CD8-positive, alpha-beta memory T cell (primary cell): ENCODE measurements at regions not wholly inside any gene's neighbourhood (a gene's known extent, or its start where the extent isn't known, plus 50 kb on each side); places are given as distances from the start of the nearest gene placed in this dataset.

Source experiments
- CTCF ChIA-PET: fragments of 350-600 bp; sonication (Branson Sonifier 250); formaldehyde crosslinking; loops from one replicate; lab custom pipeline; 2021; ENCODE audit warnings: antibody characterized with exemption; lab: Charles Lee
- POLR2A ChIA-PET: fragments of 350-600 bp; sonication (Branson Sonifier 250); formaldehyde crosslinking; loops from one replicate; lab custom pipeline; 2021; ENCODE audit warnings: antibody characterized with exemption; lab: Charles Lee
- DNase-seq, 5 donors: peaks; one replicate each; pipeline versions ENCODE4 v3.0.0 to v3.0.0-alpha.2; 2020 to 2022; ENCODE audit warnings: mixed read lengths in 1 of 5
- H3K27ac ChIP-seq: one replicate; pipeline ENCODE4 v1.7.0; 2013; ENCODE audit warnings: low read depth, mild to moderate bottlenecking, low read length, moderate library complexity
- H3K27me3 ChIP-seq: 2 replicates; pipeline ENCODE4 v1.7.0; 2013; ENCODE audit warnings: low read length, mild to moderate bottlenecking; ENCODE audit not compliant: insufficient read depth, poor library complexity, severe bottlenecking
- H3K36me3 ChIP-seq: 2 replicates; pipeline ENCODE4 v1.7.0; 2013; ENCODE audit warnings: mild to moderate bottlenecking, low read length, moderate library complexity; ENCODE audit not compliant: insufficient read depth
- H3K4me1 ChIP-seq: 2 replicates; pipeline ENCODE4 v1.7.0; 2013; ENCODE audit warnings: mild to moderate bottlenecking, low read length, moderate library complexity; ENCODE audit not compliant: insufficient read depth
- H3K4me3 ChIP-seq: 2 replicates; pipeline ENCODE4 v1.7.0; 2013; ENCODE audit warnings: mild to moderate bottlenecking, low read length
- H3K9me3 ChIP-seq: 2 replicates; pipeline ENCODE4 v1.7.0; 2013; ENCODE audit warnings: mild to moderate bottlenecking, low read length
- H3K27ac Mint-ChIP-seq, 8 donors: one replicate each; pipeline ENCODE4 v1.8.0; 2020 to 2021; ENCODE audit warnings: mixed read lengths in 8 of 8, mild to moderate bottlenecking in 6 of 8, inconsistent platforms in 3 of 8, moderate library complexity in 3 of 8
- H3K27me3 Mint-ChIP-seq, 2 donors: one replicate each; pipeline ENCODE4 v1.8.0; 2020 to 2021; ENCODE audit warnings: mixed read lengths in 2 of 2, mild to moderate bottlenecking in 1 of 2, moderate library complexity in 1 of 2
- H3K36me3 Mint-ChIP-seq, 3 donors: one replicate each; pipeline ENCODE4 v1.8.0; 2020 to 2021; ENCODE audit warnings: mixed read lengths in 3 of 3, inconsistent platforms in 1 of 3, mild to moderate bottlenecking in 1 of 3
- H3K4me1 Mint-ChIP-seq, 3 donors: one replicate each; pipeline ENCODE4 v1.8.0; 2020 to 2021; ENCODE audit warnings: mixed read lengths in 3 of 3, inconsistent platforms in 1 of 3, mild to moderate bottlenecking in 1 of 3
- H3K4me3 Mint-ChIP-seq, 7 donors: one replicate each; pipeline ENCODE4 v1.8.0; 2020 to 2021; ENCODE audit warnings: mixed read lengths in 7 of 7, mild to moderate bottlenecking in 6 of 7, moderate library complexity in 4 of 7, inconsistent platforms in 2 of 7
- H3K9me3 Mint-ChIP-seq, 5 donors: one replicate each; pipeline ENCODE4 v1.8.0; 2020 to 2022; ENCODE audit warnings: mixed read lengths in 5 of 5, mild to moderate bottlenecking in 3 of 5, moderate library complexity in 2 of 5, inconsistent platforms in 1 of 5

GRCh38 chr16:73185737-73186136 lies 137.8 kb upstream of the ZFHX3 start:
- ChIA-PET CTCF (interaction anchor here (1.0 kb wide), 1 partner anchor 13 kb away, joined by 3 read pairs; no protein-coding TSS in a partner anchor), POLR2A (no interaction called here)

DNA sequence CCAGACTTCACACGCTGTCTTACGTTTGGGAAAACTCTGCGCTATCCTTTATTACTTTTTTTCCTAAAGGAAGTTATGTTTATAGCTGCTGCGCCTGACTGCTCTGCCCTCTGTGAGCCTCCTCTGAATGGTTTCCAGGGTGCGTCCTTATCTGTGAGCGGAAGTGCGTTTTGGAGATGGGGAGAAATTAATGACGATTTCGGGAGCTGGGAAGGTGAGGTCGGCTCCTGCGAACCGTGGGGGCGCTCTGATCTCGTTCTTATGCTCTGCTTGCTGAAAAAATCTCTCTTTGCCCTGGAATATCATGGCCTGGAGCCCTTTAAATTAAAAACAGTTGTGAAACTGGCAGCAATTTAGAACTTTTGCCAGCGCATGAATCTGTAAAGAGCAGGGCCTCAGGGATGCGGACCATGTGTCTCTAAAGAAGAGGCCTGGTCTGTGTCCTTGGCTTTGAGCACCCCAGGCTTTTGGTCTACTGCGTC lies 135.7 kb upstream of the ZFHX3 start:
- POLR2A ChIA-PET = no interaction called here
- H3K27me3 Mint-ChIP-seq = peaks cover 0 to 2% of the 10 kb centered on the region in 2 donors
- peaks cover 0 to 3% (median 0%) of the 10 kb centered on the region in 5 donors for H3K9me3 Mint-ChIP-seq
- CTCF ChIA-PET = no interaction called here
- H3K36me3 Mint-ChIP-seq = no peaks in the 10 kb centered on the region
- no peaks in the 10 kb centered on the region for H3K27me3 ChIP-seq
- DNase-seq = no peak
- H3K36me3 ChIP-seq = no peaks in the 10 kb centered on the region
- H3K4me3 Mint-ChIP-seq = no peak overlapping the region
- no peaks in the 10 kb centered on the region for H3K4me1 Mint-ChIP-seq
- no peaks in the 10 kb centered on the region for H3K9me3 ChIP-seq
- no peak overlapping the region for H3K27ac Mint-ChIP-seq
- H3K4me1 ChIP-seq = no peaks in the 10 kb centered on the region
- no peak overlapping the region for H3K4me3 ChIP-seq
- H3K27ac ChIP-seq = no peak overlapping the region

More at GRCh38 chr16:73185737-73186136, 137.8 kb upstream of the ZFHX3 start:
- no peaks in the 10 kb centered on the region for H3K27me3 ChIP-seq
- no peak overlapping the region for H3K4me3 Mint-ChIP-seq
- peaks cover 0 to 3% (median 3%) of the 10 kb centered on the region in 5 donors for H3K9me3 Mint-ChIP-seq
- H3K27me3 Mint-ChIP-seq = peaks cover 0 to 2% of the 10 kb centered on the region in 2 donors
- H3K27ac ChIP-seq = no peak overlapping the region
- no peak overlapping the region for H3K4me3 ChIP-seq
- no peaks in the 10 kb centered on the region for H3K36me3 Mint-ChIP-seq
- no peaks in the 10 kb centered on the region for H3K9me3 ChIP-seq
- H3K36me3 ChIP-seq = no peaks in the 10 kb centered on the region
- no peak overlapping the region for H3K27ac Mint-ChIP-seq
- no peaks in the 10 kb centered on the region for H3K4me1 ChIP-seq
- DNase-seq = no peak
- H3K4me1 Mint-ChIP-seq = no peaks in the 10 kb centered on the region

DNA sequence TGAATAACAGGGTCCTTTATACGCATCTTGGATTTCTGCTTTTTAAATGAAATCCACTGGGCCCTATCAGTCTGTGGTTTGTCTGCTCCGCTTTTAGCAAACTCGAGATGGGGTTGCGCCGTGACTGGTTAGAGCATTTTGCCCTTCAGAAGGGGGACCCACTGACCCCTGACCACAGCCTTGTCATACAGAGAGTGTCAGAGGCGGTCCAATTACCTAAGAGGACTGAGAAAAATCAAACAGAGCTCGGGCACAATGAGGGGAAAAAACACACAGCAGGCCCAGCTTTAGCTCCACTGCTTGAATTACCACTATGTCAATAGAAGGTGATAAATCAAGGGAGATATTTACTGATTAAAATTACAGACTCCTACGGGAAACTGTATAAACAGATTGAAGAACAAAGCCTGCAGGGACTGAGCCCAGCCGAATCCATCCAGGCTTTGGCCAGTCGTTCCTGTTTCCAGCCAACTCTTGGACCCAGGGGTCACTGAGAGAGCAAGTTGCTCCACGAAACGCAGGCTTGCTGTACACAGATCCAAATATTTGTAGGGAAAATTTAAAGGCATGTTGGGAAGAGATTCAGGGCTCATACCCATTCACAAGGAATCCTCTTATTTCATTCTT lies 131.9 kb upstream of the ZFHX3 start:
- no peak overlapping the region for H3K27ac ChIP-seq
- Mint-ChIP-seq H3K36me3 (no peaks in the 10 kb centered on the region), H3K4me1 (no peaks in the 10 kb centered on the region), H3K4me3 (no peak overlapping the region), H3K9me3 (peaks cover 0 to 6% (median 2%) of the 10 kb centered on the region in 5 donors), H3K27me3 (no peaks in the 10 kb centered on the region), H3K27ac (no peak overlapping the region)
- H3K9me3 ChIP-seq = no peaks in the 10 kb centered on the region
- no peaks in the 10 kb centered on the region for H3K36me3 ChIP-seq
- ChIA-PET POLR2A (no interaction called here), CTCF (no interaction called here)
- no peaks in the 10 kb centered on the region for H3K27me3 ChIP-seq
- DNase-seq = no peak
- no peaks in the 10 kb centered on the region for H3K4me1 ChIP-seq
- H3K4me3 ChIP-seq = no peak overlapping the region

GRCh38 chr16:73177729-73178295 lies 129.9 kb upstream of the ZFHX3 start:
- H3K9me3 Mint-ChIP-seq = peaks cover 2 to 6% (median 3%) of the 10 kb centered on the region in 5 donors
- H3K27me3 Mint-ChIP-seq = peaks cover 0 to 2% of the 10 kb centered on the region in 2 donors
- ChIA-PET CTCF (no interaction called here), POLR2A (no interaction called here)
- H3K4me3 ChIP-seq = no peak overlapping the region
- no peak overlapping the region for H3K27ac ChIP-seq
- no peaks in the 10 kb centered on the region for H3K9me3 ChIP-seq
- H3K27ac Mint-ChIP-seq = no peak overlapping the region
- DNase-seq = no peak
- no peaks in the 10 kb centered on the region for H3K27me3 ChIP-seq
- H3K4me1 ChIP-seq = no peaks in the 10 kb centered on the region
- no peaks in the 10 kb centered on the region for H3K36me3 ChIP-seq
- no peaks in the 10 kb centered on the region for H3K36me3 Mint-ChIP-seq
- no peaks in the 10 kb centered on the region for H3K4me1 Mint-ChIP-seq
- H3K4me3 Mint-ChIP-seq = no peak overlapping the region

GRCh38 chr16:73176577-73177013 lies 128.7 kb upstream of the ZFHX3 start:
- CTCF ChIA-PET = no interaction called here
- Histone ChIP-seq H3K27ac (no peak overlapping the region), H3K36me3 (no peaks in the 10 kb centered on the region), H3K4me1 (no peaks in the 10 kb centered on the region), H3K27me3 (no peaks in the 10 kb centered on the region), H3K4me3 (no peak overlapping the region), H3K9me3 (no peaks in the 10 kb centered on the region)
- no peak for DNase-seq
- H3K4me1 Mint-ChIP-seq = no peaks in the 10 kb centered on the region
- H3K9me3 Mint-ChIP-seq = peaks cover 0 to 6% (median 2%) of the 10 kb centered on the region in 5 donors
- no peaks in the 10 kb centered on the region for H3K36me3 Mint-ChIP-seq
- no peak overlapping the region for H3K27ac Mint-ChIP-seq
- no peak overlapping the region for H3K4me3 Mint-ChIP-seq
- peaks cover 0 to 2% of the 10 kb centered on the region in 2 donors for H3K27me3 Mint-ChIP-seq
- POLR2A ChIA-PET = no interaction called here

GRCh38 chr16:73172973-73173709 lies 125.2 kb upstream of the ZFHX3 start:
- Histone ChIP-seq H3K9me3 (no peaks in the 10 kb centered on the region), H3K4me3 (no peak overlapping the region), H3K36me3 (no peaks in the 10 kb centered on the region), H3K27me3 (no peaks in the 10 kb centered on the region), H3K4me1 (no peaks in the 10 kb centered on the region), H3K27ac (no peak overlapping the region)
- H3K9me3 Mint-ChIP-seq = peaks cover 0 to 6% (median 2%) of the 10 kb centered on the region in 5 donors
- CTCF ChIA-PET = interaction anchor here (0.8 to 1.1 kb wide), 2 partner anchors 13 to 34 kb away, joined by 3 to 5 read pairs; no protein-coding TSS in a partner anchor
- no peak overlapping the region for H3K4me3 Mint-ChIP-seq
- H3K27ac Mint-ChIP-seq = no peak overlapping the region
- no peaks in the 10 kb centered on the region for H3K4me1 Mint-ChIP-seq
- POLR2A ChIA-PET = no interaction called here
- no peaks in the 10 kb centered on the region for H3K36me3 Mint-ChIP-seq
- peaks cover 0 to 2% of the 10 kb centered on the region in 2 donors for H3K27me3 Mint-ChIP-seq
- DNase-seq = no peak

GRCh38 chr16:73172241-73172972 lies 124.5 kb upstream of the ZFHX3 start:
- H3K27me3 Mint-ChIP-seq = peaks cover 0 to 2% of the 10 kb centered on the region in 2 donors
- Histone ChIP-seq H3K9me3 (no peaks in the 10 kb centered on the region), H3K4me3 (no peak overlapping the region)

More at GRCh38 chr16:73172241-73172972, 124.5 kb upstream of the ZFHX3 start:
- CTCF ChIA-PET = interaction anchor here (0.8 to 1.1 kb wide), 2 partner anchors 13 to 33 kb away, joined by 3 to 5 read pairs; no protein-coding TSS in a partner anchor
- Mint-ChIP-seq H3K36me3 (no peaks in the 10 kb centered on the region), H3K4me1 (no peaks in the 10 kb centered on the region), H3K27ac (no peak overlapping the region), H3K4me3 (no peak overlapping the region), H3K9me3 (peaks cover 0 to 6% (median 2%) of the 10 kb centered on the region in 5 donors)
- H3K4me1 ChIP-seq = no peaks in the 10 kb centered on the region
- no peaks in the 10 kb centered on the region for H3K27me3 ChIP-seq
- no peak for DNase-seq
- no peaks in the 10 kb centered on the region for H3K36me3 ChIP-seq
- H3K27ac ChIP-seq = no peak overlapping the region
- POLR2A ChIA-PET = no interaction called here
